Caco-2 (cell line): ENCODE measurements at regions not wholly inside any gene's neighbourhood (a gene's known extent, or its start where the extent isn't known, plus 50 kb on each side); places are given as distances from the start of the nearest gene placed in this dataset.

Experiments used
- BruUV-seq: library from RNA; stranded (reverse); fragments of 400-500 nt; replicated peaks from 2 replicates; lab custom pipeline; 2021; lab: Mats Ljungman, UMichigan
- CTCF ChIA-PET: fragments of 300-600 bp; sonication (Branson Sonifier 250); formaldehyde crosslinking; loops from one replicate; lab custom pipeline; 2022; ENCODE audit warnings: antibody characterized with exemption; lab: Charles Lee
- POLR2A ChIA-PET: fragments of 300-600 bp; sonication (Branson Sonifier 250); formaldehyde crosslinking; loops from one replicate; lab custom pipeline; 2022; ENCODE audit warnings: antibody characterized with exemption; lab: Charles Lee
- DNase-seq, 2 experiments: peaks; one replicate each; pipeline versions ENCODE4 v3.0.0 to v3.0.0-alpha.2; 2020 to 2022
- H3K27me3 ChIP-seq: replicated peaks from 2 replicates; pipeline ENCODE4 v1.6.0; 2011; ENCODE audit warnings: low read length; ENCODE audit not compliant: control insufficient read depth, insufficient read depth
- H3K36me3 ChIP-seq: 2 replicates; pipeline ENCODE4 v1.5.1; 2011; ENCODE audit warnings: low read length; ENCODE audit not compliant: control insufficient read depth, insufficient read depth
- H3K4me1 ChIP-seq: fragments of 250-450 bp; sonication (Bioruptor Pico); 2 replicates; pipeline ENCODE4 v1.5.1; 2020; ENCODE audit warnings: mild to moderate bottlenecking
- H3K4me3 ChIP-seq: 2 replicates; pipeline ENCODE4 v1.5.1; 2011; ENCODE audit warnings: low read depth, mild to moderate bottlenecking, control low read depth, low read length
- H3K9me3 ChIP-seq: fragments of 250-450 bp; sonication (Bioruptor Pico); 2 replicates; pipeline ENCODE4 v1.5.1; 2020; ENCODE audit warnings: mild to moderate bottlenecking, moderate library complexity
- H3K27ac Mint-ChIP-seq: one replicate; pipeline ENCODE4 v1.8.0; 2022; ENCODE audit warnings: mixed read lengths; ENCODE audit not compliant: unreplicated experiment
- H3K27me3 Mint-ChIP-seq: one replicate; pipeline ENCODE4 v1.8.0; 2022; ENCODE audit warnings: mixed read lengths; ENCODE audit not compliant: insufficient read depth, unreplicated experiment
- H3K36me3 Mint-ChIP-seq: one replicate; pipeline ENCODE4 v1.8.0; 2022; ENCODE audit warnings: mild to moderate bottlenecking, mixed read lengths; ENCODE audit not compliant: insufficient read depth, unreplicated experiment
- H3K4me1 Mint-ChIP-seq: one replicate; pipeline ENCODE4 v1.8.0; 2022; ENCODE audit warnings: low read depth, mixed read lengths; ENCODE audit not compliant: unreplicated experiment
- H3K4me3 Mint-ChIP-seq: one replicate; pipeline ENCODE4 v1.8.0; 2022; ENCODE audit warnings: mild to moderate bottlenecking, moderate library complexity, mixed read lengths; ENCODE audit not compliant: unreplicated experiment
- H3K9me3 Mint-ChIP-seq: one replicate; pipeline ENCODE4 v1.8.0; 2022; ENCODE audit warnings: mixed read lengths; ENCODE audit not compliant: unreplicated experiment
- intact Hi-C: fragments of 100-400 bp; cut with micrococcal nuclease; formaldehyde crosslinking; loops from one replicate; pipeline ENCODE4 v1.10.0; 2022; ENCODE audit not compliant: unreplicated experiment
- TF ChIP-seq, protein P1 (sequence below), 2 experiments: fragments of 200-600 bp in 1 of 2; IDR thresholded peaks; 1 replicate in 1 of 2; 2 replicates in 1 of 2; pipeline versions ENCODE4 v1.5.1 to v1.8.0; 2011 to 2022; ENCODE audit warnings: antibody characterized with exemption in 1 of 2, control low read depth in 1 of 2, inconsistent platforms in 1 of 2, low read depth in 1 of 2, low read length in 1 of 2, mild to moderate bottlenecking in 1 of 2, moderate library complexity in 1 of 2; ENCODE audit not compliant: insufficient read depth in 1 of 2, severe bottlenecking in 1 of 2, unreplicated experiment in 1 of 2

DNA sequence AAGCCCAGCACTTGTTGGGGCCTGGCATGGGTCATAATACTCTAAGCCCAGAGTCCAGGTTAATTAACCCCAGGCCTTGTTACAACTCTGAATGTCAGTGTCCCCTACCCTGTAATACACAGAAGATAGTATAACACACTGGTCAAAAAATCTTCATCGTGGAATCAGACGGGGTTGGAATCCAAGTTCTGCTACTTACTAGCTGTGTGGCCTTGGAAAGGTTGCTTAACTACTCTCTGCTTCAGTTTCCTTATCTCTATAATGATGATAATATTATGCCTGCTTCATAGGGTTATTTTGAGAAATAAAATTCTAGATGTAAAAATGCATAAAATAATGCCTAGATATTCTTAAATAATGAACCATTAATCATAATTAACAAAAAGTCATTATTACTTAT is 77.8 kb upstream of the CTTNBP2NL start:
- no peak overlapping the region for H3K27ac Mint-ChIP-seq
- Histone ChIP-seq H3K27me3 (no peaks in the 10 kb centered on the region), H3K4me3 (no peak overlapping the region), H3K4me1 (no peaks in the 10 kb centered on the region), H3K36me3 (no peaks in the 10 kb centered on the region), H3K9me3 (no peaks in the 10 kb centered on the region)
- ChIA-PET POLR2A (no interaction called here), CTCF (no interaction called here)
- intact Hi-C loops: no loop called here
- H3K4me3 Mint-ChIP-seq: no peak overlapping the region
- no peaks in the 10 kb centered on the region for H3K36me3 Mint-ChIP-seq
- TF ChIP-seq, protein P1, sequence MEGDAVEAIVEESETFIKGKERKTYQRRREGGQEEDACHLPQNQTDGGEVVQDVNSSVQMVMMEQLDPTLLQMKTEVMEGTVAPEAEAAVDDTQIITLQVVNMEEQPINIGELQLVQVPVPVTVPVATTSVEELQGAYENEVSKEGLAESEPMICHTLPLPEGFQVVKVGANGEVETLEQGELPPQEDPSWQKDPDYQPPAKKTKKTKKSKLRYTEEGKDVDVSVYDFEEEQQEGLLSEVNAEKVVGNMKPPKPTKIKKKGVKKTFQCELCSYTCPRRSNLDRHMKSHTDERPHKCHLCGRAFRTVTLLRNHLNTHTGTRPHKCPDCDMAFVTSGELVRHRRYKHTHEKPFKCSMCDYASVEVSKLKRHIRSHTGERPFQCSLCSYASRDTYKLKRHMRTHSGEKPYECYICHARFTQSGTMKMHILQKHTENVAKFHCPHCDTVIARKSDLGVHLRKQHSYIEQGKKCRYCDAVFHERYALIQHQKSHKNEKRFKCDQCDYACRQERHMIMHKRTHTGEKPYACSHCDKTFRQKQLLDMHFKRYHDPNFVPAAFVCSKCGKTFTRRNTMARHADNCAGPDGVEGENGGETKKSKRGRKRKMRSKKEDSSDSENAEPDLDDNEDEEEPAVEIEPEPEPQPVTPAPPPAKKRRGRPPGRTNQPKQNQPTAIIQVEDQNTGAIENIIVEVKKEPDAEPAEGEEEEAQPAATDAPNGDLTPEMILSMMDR (IDR thresholded peaks at IDR 0.05; ENCODE audit: insufficient read depth in 1 of 2, low read depth in 1 of 2, low read length in 1 of 2, severe bottlenecking in 1 of 2, unreplicated experiment in 1 of 2): no peak
- DNase-seq: no peak
- no peaks in the 10 kb centered on the region for H3K9me3 Mint-ChIP-seq
- no TSS peak for BruUV-seq
- no peaks in the 10 kb centered on the region for H3K4me1 Mint-ChIP-seq
- peaks cover 13% of the 10 kb centered on the region for H3K27me3 Mint-ChIP-seq

DNA sequence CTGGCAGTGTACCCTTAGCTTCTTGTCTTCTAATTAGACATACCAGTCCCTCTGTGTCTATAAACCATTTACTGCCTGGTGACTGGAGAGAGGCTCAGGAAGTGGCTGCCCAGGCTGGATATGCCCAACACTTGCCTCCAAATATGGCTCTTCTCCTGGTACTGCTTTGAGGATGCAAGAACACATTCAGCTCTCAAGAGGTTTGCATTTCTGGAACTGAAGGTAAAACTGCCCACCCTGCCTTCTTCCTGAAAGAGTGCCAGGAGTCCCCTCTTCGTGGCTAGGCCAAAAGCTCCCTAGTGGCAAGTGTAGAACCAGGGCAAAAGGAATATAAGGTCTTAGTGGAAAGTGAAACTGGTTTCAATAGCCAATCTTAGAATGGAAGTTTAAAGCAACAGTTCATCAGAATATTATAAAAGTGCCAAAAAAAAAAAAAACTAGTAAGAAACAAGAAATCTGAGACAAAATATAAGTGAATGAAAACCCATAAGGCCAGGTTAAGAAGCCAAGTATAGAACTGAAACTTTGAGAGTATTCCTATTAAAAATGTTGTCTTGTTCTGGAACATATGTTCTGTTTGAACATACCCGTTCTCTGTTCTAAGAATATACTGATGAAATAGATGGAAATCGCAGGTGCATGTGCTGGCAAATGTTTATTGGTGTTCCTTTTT is 77.2 kb upstream of the CTTNBP2NL start:
- TF ChIP-seq, protein P1 (IDR thresholded peaks at IDR 0.05; ENCODE audit: insufficient read depth in 1 of 2, low read depth in 1 of 2, low read length in 1 of 2, severe bottlenecking in 1 of 2, unreplicated experiment in 1 of 2): no peak
- ChIA-PET POLR2A (no interaction called here), CTCF (no interaction called here)
- intact Hi-C loops: no loop called here
- Mint-ChIP-seq H3K9me3 (no peaks in the 10 kb centered on the region), H3K4me3 (no peak overlapping the region), H3K27ac (no peak overlapping the region), H3K27me3 (peaks cover 13% of the 10 kb centered on the region), H3K4me1 (no peaks in the 10 kb centered on the region), H3K36me3 (no peaks in the 10 kb centered on the region)
- BruUV-seq: no TSS peak
- Histone ChIP-seq H3K36me3 (no peaks in the 10 kb centered on the region), H3K4me1 (no peaks in the 10 kb centered on the region), H3K9me3 (no peaks in the 10 kb centered on the region), H3K27me3 (no peaks in the 10 kb centered on the region), H3K4me3 (no peak overlapping the region)
- DNase-seq: no peak

DNA sequence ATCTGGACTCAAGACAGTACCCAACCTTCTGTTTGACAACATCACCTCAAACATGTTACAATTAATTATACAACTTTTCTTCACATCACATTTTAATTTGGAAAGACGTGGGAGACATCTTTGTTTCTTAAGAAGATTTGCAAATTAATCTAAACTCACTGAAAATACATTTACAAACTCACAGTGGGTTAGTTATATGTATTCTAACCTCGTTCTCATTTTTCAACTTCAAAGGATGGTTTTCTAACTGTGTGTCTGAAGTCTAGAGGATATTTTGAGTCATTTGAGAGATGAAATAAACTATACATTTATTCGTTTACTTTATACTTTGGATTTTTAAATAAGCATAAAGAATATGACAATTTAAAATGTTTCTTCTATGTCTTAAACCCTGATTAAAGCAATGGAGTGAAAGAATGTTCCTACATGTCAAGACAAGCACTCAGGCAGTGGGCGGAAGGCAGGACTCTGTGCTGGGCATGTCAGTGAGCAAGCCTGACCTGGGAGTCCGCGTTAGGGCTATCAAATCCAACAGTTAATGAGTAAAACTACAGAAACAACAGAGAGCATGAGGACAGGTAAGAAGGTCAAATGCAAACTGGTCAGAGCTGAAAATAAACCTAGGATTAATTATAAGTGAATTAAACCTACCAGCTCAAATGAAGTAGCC is 76.5 kb upstream of the CTTNBP2NL start:
- intact Hi-C loops: no loop called here
- Histone ChIP-seq H3K4me1 (no peaks in the 10 kb centered on the region), H3K9me3 (no peaks in the 10 kb centered on the region), H3K27me3 (no peaks in the 10 kb centered on the region), H3K4me3 (no peak overlapping the region), H3K36me3 (no peaks in the 10 kb centered on the region)
- ChIA-PET POLR2A (no interaction called here), CTCF (no interaction called here)
- Mint-ChIP-seq H3K36me3 (no peaks in the 10 kb centered on the region), H3K9me3 (no peaks in the 10 kb centered on the region), H3K27ac (no peak overlapping the region), H3K27me3 (peaks cover 12% of the 10 kb centered on the region), H3K4me1 (no peaks in the 10 kb centered on the region), H3K4me3 (no peak overlapping the region)
- TF ChIP-seq, protein P1 (IDR thresholded peaks at IDR 0.05; ENCODE audit: insufficient read depth in 1 of 2, low read depth in 1 of 2, low read length in 1 of 2, severe bottlenecking in 1 of 2, unreplicated experiment in 1 of 2): no peak
- BruUV-seq: no TSS peak
- no peak for DNase-seq
